ENCODE measurements at regions not wholly inside any gene's neighbourhood (a gene's known extent, or its start where the extent isn't known, plus 50 kb on each side); places are given as distances from the start of the nearest gene placed in this dataset.

DNA sequence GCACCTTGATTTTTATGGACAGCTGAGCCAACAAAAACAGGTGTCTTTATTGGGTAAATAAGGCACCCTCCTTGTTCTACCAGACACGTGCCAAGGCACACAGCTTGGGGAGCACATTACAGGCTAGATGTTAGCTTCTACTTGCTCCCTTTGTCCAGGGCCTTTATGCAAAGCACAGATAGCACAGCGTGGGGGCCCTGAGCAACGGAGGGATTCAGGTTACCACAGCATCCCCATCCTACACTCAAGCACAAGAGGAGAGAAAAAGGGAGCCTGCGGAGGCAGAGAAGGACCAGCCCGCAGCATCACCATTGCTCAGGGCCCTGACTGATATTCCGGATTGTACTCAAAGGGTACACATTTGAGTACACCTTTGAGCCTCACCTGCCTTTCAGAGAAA lies 181.7 kb upstream of the KIF2A start:
- Mint-ChIP-seq H3K27ac (no peak overlapping the region), H3K4me1 (no peaks in the 10 kb centered on the region), H3K4me3 (no peak overlapping the region), H3K27me3 (peaks cover 0 to 12% (median 0%) of the 10 kb centered on the region in 5 donors), H3K36me3 (no peaks in the 10 kb centered on the region), H3K9me3 (peaks cover 0 to 4% (median 0%) of the 10 kb centered on the region in 11 donors)
- no peaks in the 10 kb centered on the region for H3K4me1 ChIP-seq (ENCODE audit: control insufficient read depth in 2 of 2, insufficient read depth in 2 of 2, low read length in 2 of 2)
- no peak for DNase-seq
- no peaks in the 10 kb centered on the region for H3K27me3 ChIP-seq (ENCODE audit: control insufficient read depth in 2 of 2, insufficient read depth in 2 of 2, low read length in 2 of 2)
- no peaks in the 10 kb centered on the region for H3K9me3 ChIP-seq (ENCODE audit: control insufficient read depth in 2 of 3, low read length in 3 of 3)
- ChIA-PET POLR2A (no interaction called here), CTCF (interaction anchor here (0.6 kb wide), 1 partner anchor 338 kb away, joined by 5 read pairs; no protein-coding TSS in a partner anchor)
- H3K4me3 ChIP-seq (ENCODE audit: low read length) = no peak overlapping the region
- intact Hi-C loops (cut with micrococcal nuclease) = no loop called here
- no peak overlapping the region for H3K27ac ChIP-seq (ENCODE audit: low read depth, low read length)
- ATAC-seq = no peak
- H3K36me3 ChIP-seq (ENCODE audit: control insufficient read depth in 2 of 3, insufficient read depth in 3 of 3, low read length in 3 of 3) = no peaks in the 10 kb centered on the region

DNA sequence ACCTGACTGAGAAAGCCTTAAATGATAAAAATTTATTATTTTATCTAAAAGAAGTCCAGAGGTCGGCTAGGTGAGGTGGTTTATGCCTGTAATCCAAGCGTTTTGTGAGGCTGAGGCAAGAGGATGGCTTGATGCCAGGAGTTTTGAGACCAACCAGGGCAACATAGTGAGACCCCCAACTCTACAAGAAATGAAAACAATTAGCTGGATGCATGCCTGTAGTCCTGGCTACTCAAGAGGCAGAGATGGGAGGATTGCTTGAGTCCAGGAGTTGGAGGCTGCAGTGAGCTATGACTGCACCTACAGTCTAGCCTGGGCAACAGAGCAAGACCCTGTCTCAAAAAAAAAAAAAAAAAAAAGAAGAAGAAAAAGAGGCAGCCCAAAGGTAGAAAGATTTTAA lies 179.9 kb upstream of the KIF2A start:
- Mint-ChIP-seq H3K4me3 (no peak overlapping the region), H3K36me3 (no peaks in the 10 kb centered on the region), H3K27ac (no peak overlapping the region), H3K9me3 (no peaks in the 10 kb centered on the region), H3K4me1 (no peaks in the 10 kb centered on the region), H3K27me3 (no peaks in the 10 kb centered on the region)
- DNase-seq (no peak), ATAC-seq (no peak)
- Histone ChIP-seq H3K4me1 (ENCODE audit: control insufficient read depth in 2 of 2, insufficient read depth in 2 of 2, low read length in 2 of 2) (no peaks in the 10 kb centered on the region), H3K4me3 (ENCODE audit: low read length) (no peak overlapping the region), H3K9me3 (ENCODE audit: control insufficient read depth in 2 of 3, low read length in 3 of 3) (no peaks in the 10 kb centered on the region), H3K27me3 (ENCODE audit: control insufficient read depth in 2 of 2, insufficient read depth in 2 of 2, low read length in 2 of 2) (no peaks in the 10 kb centered on the region), H3K27ac (ENCODE audit: low read depth, low read length) (no peak overlapping the region), H3K36me3 (ENCODE audit: control insufficient read depth in 2 of 3, insufficient read depth in 3 of 3, low read length in 3 of 3) (no peaks in the 10 kb centered on the region)
- intact Hi-C loops (cut with micrococcal nuclease) = no loop called here
- ChIA-PET POLR2A (no interaction called here), CTCF (no interaction called here)

DNA sequence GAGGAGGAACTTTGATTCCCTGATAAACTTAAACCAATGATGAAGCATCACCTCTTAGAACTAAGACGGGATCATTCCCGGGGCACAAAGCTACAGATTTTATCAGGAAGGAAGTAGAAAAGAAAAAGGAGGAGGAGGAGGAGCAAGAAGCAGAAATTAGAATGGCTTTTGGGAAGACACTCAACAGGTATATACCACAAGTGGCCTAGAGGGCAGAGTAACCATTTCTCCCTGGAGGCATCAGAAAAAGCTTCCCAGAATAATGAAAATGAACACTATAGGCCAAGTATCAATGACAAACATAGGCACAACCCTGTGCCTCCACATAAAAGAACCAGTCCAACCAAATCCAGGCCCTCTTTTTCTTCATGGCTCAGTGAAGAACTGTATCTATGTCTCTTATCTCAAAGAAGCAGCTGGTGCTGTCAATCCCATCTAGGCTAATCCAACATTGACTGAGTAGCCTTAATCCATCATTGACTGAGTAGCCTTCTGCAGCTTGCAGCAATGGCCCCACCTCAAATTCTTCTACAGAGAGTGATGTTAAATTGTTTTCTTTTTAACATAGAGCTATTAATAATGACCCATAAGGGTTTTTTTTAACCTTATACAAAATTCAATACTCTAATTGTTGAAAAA lies 178.8 kb upstream of the KIF2A start:
- DNase-seq = no peak
- Histone ChIP-seq H3K27ac (ENCODE audit: low read depth, low read length) (no peak overlapping the region), H3K4me1 (ENCODE audit: control insufficient read depth in 2 of 2, insufficient read depth in 2 of 2, low read length in 2 of 2) (no peaks in the 10 kb centered on the region), H3K27me3 (ENCODE audit: control insufficient read depth in 2 of 2, insufficient read depth in 2 of 2, low read length in 2 of 2) (no peaks in the 10 kb centered on the region), H3K4me3 (ENCODE audit: low read length) (no peak overlapping the region), H3K9me3 (ENCODE audit: control insufficient read depth in 2 of 3, low read length in 3 of 3) (no peaks in the 10 kb centered on the region), H3K36me3 (ENCODE audit: control insufficient read depth in 2 of 3, insufficient read depth in 3 of 3, low read length in 3 of 3) (no peaks in the 10 kb centered on the region)
- Mint-ChIP-seq H3K4me1 (no peaks in the 10 kb centered on the region), H3K4me3 (no peak overlapping the region), H3K27ac (no peak overlapping the region), H3K27me3 (peaks cover 0 to 9% (median 0%) of the 10 kb centered on the region in 5 donors), H3K9me3 (peaks cover 0 to 4% (median 0%) of the 10 kb centered on the region in 11 donors), H3K36me3 (no peaks in the 10 kb centered on the region)
- ATAC-seq = no peak
- POLR2A ChIA-PET = no interaction called here
- intact Hi-C loops (cut with micrococcal nuclease) = no loop called here
- CTCF ChIA-PET = no interaction called here

DNA sequence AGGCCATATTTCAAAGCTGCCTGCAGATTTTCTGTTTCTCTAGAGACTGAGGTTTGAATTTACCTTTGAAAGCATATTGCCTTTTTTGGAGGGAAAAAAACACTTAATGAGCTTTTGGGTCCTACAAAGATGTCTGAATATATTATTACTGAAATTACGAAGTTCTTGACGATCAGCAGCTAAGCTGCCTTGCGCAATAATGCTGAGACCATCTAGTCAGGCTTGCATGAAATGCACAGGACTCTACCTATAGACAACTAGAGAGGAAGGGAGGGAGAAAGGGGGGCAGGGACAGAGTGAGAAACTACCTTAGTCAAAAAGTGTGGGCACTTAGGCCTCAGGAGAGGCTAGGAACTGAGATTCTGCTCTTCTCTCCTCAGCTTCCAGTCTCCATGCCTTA lies 175.9 kb upstream of the KIF2A start:
- intact Hi-C loops (cut with micrococcal nuclease) = no loop called here
- H3K27ac ChIP-seq (ENCODE audit: low read depth, low read length) = no peak overlapping the region
- CTCF ChIA-PET = no interaction called here
- Mint-ChIP-seq H3K36me3 (no peaks in the 10 kb centered on the region), H3K4me1 (no peaks in the 10 kb centered on the region), H3K9me3 (peaks cover 0 to 4% (median 0%) of the 10 kb centered on the region in 11 donors), H3K27ac (no peak overlapping the region), H3K4me3 (no peak overlapping the region), H3K27me3 (peaks cover 0 to 10% (median 9%) of the 10 kb centered on the region in 5 donors)
- H3K36me3 ChIP-seq (ENCODE audit: control insufficient read depth in 2 of 3, insufficient read depth in 3 of 3, low read length in 3 of 3) = no peaks in the 10 kb centered on the region
- H3K27me3 ChIP-seq (ENCODE audit: control insufficient read depth in 2 of 2, insufficient read depth in 2 of 2, low read length in 2 of 2) = no peaks in the 10 kb centered on the region
- DNase-seq = no peak
- ATAC-seq = no peak
- H3K9me3 ChIP-seq (ENCODE audit: control insufficient read depth in 2 of 3, low read length in 3 of 3) = no peaks in the 10 kb centered on the region
- no peak overlapping the region for H3K4me3 ChIP-seq (ENCODE audit: low read length)
- POLR2A ChIA-PET = no interaction called here
- no peaks in the 10 kb centered on the region for H3K4me1 ChIP-seq (ENCODE audit: control insufficient read depth in 2 of 2, insufficient read depth in 2 of 2, low read length in 2 of 2)

DNA sequence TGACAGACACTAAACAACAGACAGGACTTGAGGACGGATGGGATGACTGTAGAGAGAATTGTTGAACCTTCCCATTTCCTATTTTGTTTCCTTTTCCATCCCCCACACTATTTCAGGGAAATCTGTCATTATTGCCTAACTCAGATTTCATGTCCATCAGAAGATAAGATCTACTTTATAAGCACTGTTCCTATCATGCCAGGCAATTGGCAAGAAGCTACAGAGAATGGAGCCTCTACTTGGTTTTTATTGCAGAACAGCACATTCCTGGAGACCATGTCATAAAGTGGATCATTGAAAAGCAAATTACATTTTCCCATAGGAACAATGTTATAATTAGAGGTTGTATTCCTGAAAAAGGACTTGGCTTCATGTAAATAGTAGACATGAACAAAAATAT lies 173.7 kb upstream of the KIF2A start:
- Mint-ChIP-seq H3K4me1 (no peaks in the 10 kb centered on the region), H3K36me3 (no peaks in the 10 kb centered on the region), H3K27me3 (peaks cover 0 to 13% (median 9%) of the 10 kb centered on the region in 5 donors), H3K9me3 (peaks cover 0 to 4% (median 0%) of the 10 kb centered on the region in 11 donors), H3K27ac (no peak overlapping the region), H3K4me3 (no peak overlapping the region)
- ChIA-PET CTCF (no interaction called here), POLR2A (no interaction called here)
- intact Hi-C loops (cut with micrococcal nuclease) = no loop called here
- Histone ChIP-seq H3K36me3 (ENCODE audit: control insufficient read depth in 2 of 3, insufficient read depth in 3 of 3, low read length in 3 of 3) (no peaks in the 10 kb centered on the region), H3K4me3 (ENCODE audit: low read length) (no peak overlapping the region), H3K4me1 (ENCODE audit: control insufficient read depth in 2 of 2, insufficient read depth in 2 of 2, low read length in 2 of 2) (no peaks in the 10 kb centered on the region), H3K27ac (ENCODE audit: low read depth, low read length) (no peak overlapping the region), H3K27me3 (ENCODE audit: control insufficient read depth in 2 of 2, insufficient read depth in 2 of 2, low read length in 2 of 2) (no peaks in the 10 kb centered on the region), H3K9me3 (ENCODE audit: control insufficient read depth in 2 of 3, low read length in 3 of 3) (no peaks in the 10 kb centered on the region)
- DNase-seq (no peak), ATAC-seq (no peak)

DNA sequence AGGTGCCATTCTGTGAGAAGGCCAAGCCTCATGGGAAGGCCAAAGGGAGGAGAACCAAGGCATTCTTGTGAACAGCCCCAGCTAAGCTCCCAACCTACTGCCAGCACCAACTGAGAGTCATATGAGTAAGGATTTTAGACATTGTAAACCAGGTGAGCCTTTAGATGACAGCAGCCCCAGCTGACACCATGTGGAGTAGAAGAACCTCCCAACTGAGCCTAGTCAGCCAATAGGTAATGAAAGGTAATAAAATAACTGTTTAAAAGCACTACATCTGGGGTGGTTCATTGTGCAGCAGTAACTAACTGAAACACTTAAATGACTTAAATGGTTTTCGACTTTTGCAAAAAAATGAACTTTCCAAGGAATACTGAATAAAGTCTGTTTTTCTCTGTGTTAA lies 172.6 kb upstream of the KIF2A start:
- peaks cover 6 to 17% (median 9%) of the 10 kb centered on the region in 5 donors for H3K27me3 Mint-ChIP-seq
- H3K4me3 Mint-ChIP-seq = no peak overlapping the region
- peaks cover 0 to 4% (median 0%) of the 10 kb centered on the region in 11 donors for H3K9me3 Mint-ChIP-seq
- ChIA-PET CTCF (interaction anchor here (0.6 kb wide), 1 partner anchor 21 kb away, joined by 3 read pairs; no protein-coding TSS in a partner anchor), POLR2A (no interaction called here)
- Histone ChIP-seq H3K4me1 (ENCODE audit: control insufficient read depth in 2 of 2, insufficient read depth in 2 of 2, low read length in 2 of 2) (no peaks in the 10 kb centered on the region), H3K27ac (ENCODE audit: low read depth, low read length) (no peak overlapping the region), H3K36me3 (ENCODE audit: control insufficient read depth in 2 of 3, insufficient read depth in 3 of 3, low read length in 3 of 3) (no peaks in the 10 kb centered on the region), H3K27me3 (ENCODE audit: control insufficient read depth in 2 of 2, insufficient read depth in 2 of 2, low read length in 2 of 2) (no peaks in the 10 kb centered on the region), H3K9me3 (ENCODE audit: control insufficient read depth in 2 of 3, low read length in 3 of 3) (no peaks in the 10 kb centered on the region), H3K4me3 (ENCODE audit: low read length) (no peak overlapping the region)
- ATAC-seq (no peak), DNase-seq (no peak)
- H3K27ac Mint-ChIP-seq = no peak overlapping the region
- H3K4me1 Mint-ChIP-seq = no peaks in the 10 kb centered on the region
- H3K36me3 Mint-ChIP-seq = no peaks in the 10 kb centered on the region
- intact Hi-C loops (cut with micrococcal nuclease) = no loop called here

DNA sequence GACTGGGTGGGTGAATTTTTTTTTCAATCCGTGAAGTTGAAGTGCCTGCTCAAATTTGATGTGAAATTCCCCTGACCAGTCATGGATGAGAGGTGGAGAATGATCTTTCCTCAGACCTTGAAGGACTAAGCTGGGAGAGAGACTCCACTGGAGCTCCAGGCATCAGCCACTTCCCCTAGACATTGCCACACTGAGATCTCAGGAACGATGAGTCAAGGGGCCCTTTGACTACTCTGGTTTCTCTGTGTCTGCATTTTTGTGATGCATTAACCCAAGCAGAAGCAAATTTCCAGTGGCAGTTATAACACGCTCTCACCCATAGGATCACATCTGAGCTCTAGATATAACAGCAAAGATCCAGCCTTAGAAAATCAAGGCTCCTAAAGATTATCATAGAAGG lies 171.2 kb upstream of the KIF2A start:
- intact Hi-C loops (cut with micrococcal nuclease) = no loop called here
- peaks cover 0 to 4% (median 0%) of the 10 kb centered on the region in 11 donors for H3K9me3 Mint-ChIP-seq
- no peaks in the 10 kb centered on the region for H3K36me3 Mint-ChIP-seq
- H3K36me3 ChIP-seq (ENCODE audit: control insufficient read depth in 2 of 3, insufficient read depth in 3 of 3, low read length in 3 of 3) = no peaks in the 10 kb centered on the region
- H3K4me1 ChIP-seq (ENCODE audit: control insufficient read depth in 2 of 2, insufficient read depth in 2 of 2, low read length in 2 of 2) = no peaks in the 10 kb centered on the region
- CTCF ChIA-PET = no interaction called here
- H3K27ac ChIP-seq (ENCODE audit: low read depth, low read length) = no peak overlapping the region
- H3K27ac Mint-ChIP-seq = no peak overlapping the region
- no peak overlapping the region for H3K4me3 Mint-ChIP-seq
- no peaks in the 10 kb centered on the region for H3K27me3 ChIP-seq (ENCODE audit: control insufficient read depth in 2 of 2, insufficient read depth in 2 of 2, low read length in 2 of 2)
- ATAC-seq (no peak), DNase-seq (no peak)
- POLR2A ChIA-PET = no interaction called here
- peaks cover 6 to 23% (median 13%) of the 10 kb centered on the region in 5 donors for H3K27me3 Mint-ChIP-seq
- no peaks in the 10 kb centered on the region for H3K9me3 ChIP-seq (ENCODE audit: control insufficient read depth in 2 of 3, low read length in 3 of 3)
- H3K4me1 Mint-ChIP-seq = no peaks in the 10 kb centered on the region
- H3K4me3 ChIP-seq (ENCODE audit: low read length) = no peak overlapping the region

Measured in naive thymus-derived CD4-positive, alpha-beta T cell (primary cell).